Thyroid gland (tissue), 4 donors: ENCODE measurements at regions not wholly inside any gene's neighbourhood (a gene's known extent, or its start where the extent isn't known, plus 50 kb on each side); places are given as distances from the start of the nearest gene placed in this dataset.
"Not testable (repeated sequence)": the region's sequence is repeated elsewhere in the genome, so short reads cannot be mapped to it uniquely, and the experiment has no call there.

ENCODE experiments used
- DNase-seq, 2 donors: peaks; one replicate each; pipeline ENCODE4 v3.0.0-alpha.2; 2019
- H3K27ac ChIP-seq, 3 donors: fragments of 200-600 bp; sonication (generic); 1 replicate in 2 of 3; 2 replicates in 1 of 3; pipeline ENCODE4 v1.5.1; 2016 to 2019; ENCODE audit warnings: mild to moderate bottlenecking in 1 of 3, moderate library complexity in 1 of 3
- H3K27me3 ChIP-seq: fragments of 200-600 bp; sonication (generic); one replicate; pipeline ENCODE4 v1.5.1; 2019
- H3K36me3 ChIP-seq, 2 donors: fragments of 200-600 bp; sonication (generic); one replicate each; pipeline ENCODE4 v1.5.1; 2016 to 2019
- H3K4me1 ChIP-seq, 2 donors: fragments of 200-600 bp; sonication (generic); one replicate each; pipeline ENCODE4 v1.5.1; 2017 to 2019
- H3K4me3 ChIP-seq, 3 donors: fragments of 200-600 bp; sonication (generic); replicated peaks in 1 of 3; 1 replicate in 2 of 3; 2 replicates in 1 of 3; pipeline ENCODE4 v1.5.1; 2016; ENCODE audit warnings: mild to moderate bottlenecking in 1 of 3
- H3K9me3 ChIP-seq: fragments of 200-600 bp; sonication (generic); one replicate; pipeline ENCODE4 v1.5.1; 2017
- CTCF ChIP-seq, 6 experiments: fragments of 200-600 bp in 3 of 6; fragments of 450-650 bp in 3 of 6; sonication (generic) in 3 of 6; IDR thresholded peaks; one replicate each; pipeline ENCODE4 v1.5.1; 2016 to 2019; ENCODE audit warnings: antibody characterized with exemption in 6 of 6, mild to moderate bottlenecking in 2 of 6, inconsistent platforms in 1 of 6, moderate library complexity in 1 of 6
- POLR2A ChIP-seq, 2 donors: fragments of 450-650 bp; IDR thresholded peaks; one replicate each; pipeline ENCODE4 v1.6.1; 2017; ENCODE audit warnings: antibody characterized with exemption in 2 of 2, mild to moderate bottlenecking in 2 of 2, moderate library complexity in 1 of 2
- WGBS, 2 donors: methylation state at CpG; one replicate each; pipeline ENCODE4 v1.1.5; 2017; 5-methylcytosine and 5-hydroxymethylcytosine counted together
- intact Hi-C: fragments of 100-400 bp; cut with DNase I; formaldehyde crosslinking; loops from one replicate; pipeline ENCODE4 v1.15.1; 2023

DNA sequence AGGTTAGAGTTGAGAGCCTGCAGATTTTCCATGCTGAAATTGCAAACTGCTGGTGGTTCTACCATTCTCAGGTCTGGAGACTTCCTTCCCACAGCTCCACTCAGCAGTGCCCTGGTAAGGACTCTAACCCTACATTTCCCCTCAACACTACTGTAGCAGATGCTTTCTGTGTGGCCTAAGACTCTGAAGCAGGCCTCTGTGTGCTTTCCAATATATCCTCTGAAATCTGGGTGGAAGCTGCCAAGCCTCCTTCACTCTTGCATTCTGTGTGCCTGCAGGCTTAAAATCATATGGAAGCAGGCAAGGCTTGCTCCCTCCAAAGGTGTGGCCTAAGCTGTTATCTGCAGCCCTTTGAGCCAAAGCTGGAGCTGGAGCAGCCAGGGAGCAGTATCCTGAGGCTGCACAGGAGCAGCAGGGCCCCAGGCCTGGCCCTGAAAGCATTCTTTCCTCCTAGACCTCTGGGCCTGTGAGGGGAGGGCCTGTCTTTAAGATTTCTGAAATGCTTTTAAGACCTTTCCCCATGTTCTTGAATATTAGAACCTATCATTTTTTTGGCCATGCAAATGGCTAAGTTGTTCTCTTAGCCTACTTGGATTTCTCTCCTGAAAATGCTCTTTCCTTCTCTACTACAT is 134.1 kb upstream of the TSHZ3 start:
- Histone ChIP-seq H3K36me3 (no peaks in the 10 kb centered on the region), H3K4me1 (no peaks in the 10 kb centered on the region), H3K9me3 (no peaks in the 10 kb centered on the region), H3K4me3 (no peak overlapping the region), H3K27ac (no peak overlapping the region), H3K27me3 (no peaks in the 10 kb centered on the region)
- no peak for DNase-seq
- TF ChIP-seq POLR2A (IDR thresholded peaks at IDR 0.05) (no peak), CTCF (IDR thresholded peaks at IDR 0.05) (no peak)
- intact Hi-C loops = no loop called here

DNA sequence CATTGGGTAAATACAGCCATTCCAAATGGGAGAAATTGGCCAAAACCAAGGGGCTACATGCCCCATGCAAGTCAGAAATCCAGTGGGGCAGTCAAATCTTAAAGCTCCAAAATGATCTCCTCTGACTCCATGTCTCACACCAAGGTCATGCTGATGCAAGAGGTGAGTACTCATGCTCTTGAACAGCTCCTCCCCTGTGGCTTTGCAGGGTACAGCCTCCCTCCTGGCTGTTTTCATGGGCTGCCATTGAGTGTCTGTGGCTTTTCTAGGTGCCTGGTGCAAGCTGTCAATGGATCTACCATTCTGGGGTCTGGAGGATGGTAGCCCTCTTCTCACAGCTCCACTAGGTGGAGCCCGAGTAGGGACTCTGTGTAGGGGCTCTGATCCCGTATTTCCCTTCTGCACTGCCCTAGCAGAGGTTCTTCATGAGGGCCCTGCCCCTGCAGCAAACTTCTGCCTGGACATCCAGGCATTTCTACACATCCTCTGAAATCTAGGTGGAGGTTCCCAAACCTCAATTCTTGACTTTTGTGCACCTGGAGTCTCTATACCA is 135.7 kb upstream of the TSHZ3 start:
- H3K4me1 ChIP-seq, H3K27me3 ChIP-seq, H3K27ac ChIP-seq, H3K9me3 ChIP-seq, H3K36me3 ChIP-seq, H3K4me3 ChIP-seq, intact Hi-C loops, DNase-seq: not testable (repeated sequence)
- 82 to 100% methylated on average over 2 of the region's 2 CpGs for WGBS, 2 donors

- H3K36me3 ChIP-seq = no peaks in the 10 kb centered on the region
- H3K4me3 ChIP-seq = no peak overlapping the region
- no peaks in the 10 kb centered on the region for H3K4me1 ChIP-seq
- no peak for DNase-seq
- intact Hi-C loops = no loop called here
- H3K27ac ChIP-seq = no peak overlapping the region
- H3K27me3 ChIP-seq = no peaks in the 10 kb centered on the region
- WGBS, 2 donors = 70% methylated on average over 2 of the region's 2 CpGs
- TF ChIP-seq CTCF (IDR thresholded peaks at IDR 0.05) = no peak
- no peak for TF ChIP-seq POLR2A (IDR thresholded peaks at IDR 0.05)
- H3K9me3 ChIP-seq = no peaks in the 10 kb centered on the region
Measured at GRCh38 chr19:31485472-31485871, 136.2 kb upstream of the TSHZ3 start.

- no peak overlapping the region for H3K4me3 ChIP-seq
- TF ChIP-seq POLR2A (IDR thresholded peaks at IDR 0.05) = no peak
- TF ChIP-seq CTCF (IDR thresholded peaks at IDR 0.05) = no peak
- no peak overlapping the region for H3K27ac ChIP-seq
- no peaks in the 10 kb centered on the region for H3K4me1 ChIP-seq
- no peaks in the 10 kb centered on the region for H3K9me3 ChIP-seq
- intact Hi-C loops = no loop called here
- no peaks in the 10 kb centered on the region for H3K36me3 ChIP-seq
- DNase-seq = no peak
- 84 to 94% methylated on average over 4 of the region's 4 CpGs for WGBS, 2 donors
- no peaks in the 10 kb centered on the region for H3K27me3 ChIP-seq
Measured at GRCh38 chr19:31491242-31491641, 142.0 kb upstream of the TSHZ3 start.

DNA sequence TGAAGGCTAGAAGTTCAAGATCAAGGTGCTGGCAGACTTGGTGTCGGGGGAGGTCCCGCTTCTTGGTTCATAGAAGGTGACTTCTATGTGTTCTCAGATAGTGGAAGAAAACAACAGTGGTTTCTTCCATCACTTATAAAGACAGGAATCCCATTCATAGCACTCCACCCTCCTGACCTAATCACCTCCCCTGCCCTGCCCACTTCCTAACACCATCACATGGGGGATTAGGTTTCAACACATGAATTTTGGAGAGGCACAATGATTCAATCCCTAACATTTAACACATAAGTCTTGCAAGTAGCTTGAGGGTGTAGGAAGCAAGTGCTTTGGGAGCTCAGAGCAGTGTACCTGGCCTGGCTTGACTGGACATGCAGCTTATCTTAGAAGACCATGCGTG is 142.8 kb upstream of the TSHZ3 start:
- WGBS, 2 donors = 67 to 100% methylated on average over 3 of the region's 3 CpGs
- no peak overlapping the region for H3K27ac ChIP-seq

More for the DNA sequence above, 142.8 kb upstream of the TSHZ3 start:
- no peak for TF ChIP-seq CTCF (IDR thresholded peaks at IDR 0.05)
- Histone ChIP-seq H3K4me3 (no peak overlapping the region), H3K9me3 (no peaks in the 10 kb centered on the region), H3K36me3 (no peaks in the 10 kb centered on the region), H3K27me3 (no peaks in the 10 kb centered on the region), H3K4me1 (no peaks in the 10 kb centered on the region)
- no peak for DNase-seq
- intact Hi-C loops = no loop called here
